Nephron progenitor cell (in vitro differentiated cells): ENCODE measurements at regions not wholly inside any gene's neighbourhood (a gene's known extent, or its start where the extent isn't known, plus 50 kb on each side); places are given as distances from the start of the nearest gene placed in this dataset.
A peak's percentile ranks its signal among the peaks of the same experiment; 100 is the strongest.
"Not testable (repeated sequence)": the region's sequence is repeated elsewhere in the genome, so short reads cannot be mapped to it uniquely, and the experiment has no call there.

Source experiments
- DNase-seq: peaks from one replicate; pipeline ENCODE4 v3.0.0; 2021
- H3K27ac Mint-ChIP-seq: 2 replicates; pipeline ENCODE4 v1.8.0; 2021; ENCODE audit warnings: mild to moderate bottlenecking, moderate library complexity, mixed read lengths
- H3K27me3 Mint-ChIP-seq: 2 replicates; pipeline ENCODE4 v1.8.0; 2021; ENCODE audit warnings: mild to moderate bottlenecking, low read depth, mixed read lengths; ENCODE audit not compliant: poor library complexity
- H3K36me3 Mint-ChIP-seq: 2 replicates; pipeline ENCODE4 v1.8.0; 2021; ENCODE audit warnings: low read depth, mixed read lengths
- H3K4me1 Mint-ChIP-seq: 2 replicates; pipeline ENCODE4 v1.8.0; 2021; ENCODE audit warnings: mixed read lengths
- H3K4me3 Mint-ChIP-seq: 2 replicates; pipeline ENCODE4 v1.8.0; 2021; ENCODE audit warnings: mild to moderate bottlenecking, moderate library complexity, mixed read lengths
- H3K9me3 Mint-ChIP-seq: 2 replicates; pipeline ENCODE4 v1.8.0; 2021; ENCODE audit warnings: mild to moderate bottlenecking, moderate library complexity, mixed read lengths
- CTCF ChIP-seq: fragments of 200-600 bp; sonication (generic); IDR thresholded peaks from 2 replicates; pipeline ENCODE4 v1.5.0; 2021; ENCODE audit warnings: antibody characterized with exemption

- no peak for TF ChIP-seq CTCF
- no peaks in the 10 kb centered on the region for H3K36me3 Mint-ChIP-seq
- H3K27ac Mint-ChIP-seq = no peak overlapping the region
- H3K4me1 Mint-ChIP-seq = peaks cover 10% of the 10 kb centered on the region
- H3K9me3 Mint-ChIP-seq = no peaks in the 10 kb centered on the region
- peaks cover 12% of the 10 kb centered on the region for H3K27me3 Mint-ChIP-seq
- no peak overlapping the region for H3K4me3 Mint-ChIP-seq
- DNase-seq = no peak
Observed at GRCh38 chr18:51346404-51346803, 148.9 kb upstream of the MEX3C start.

GRCh38 chr18:51350081-51350480 is 152.6 kb upstream of the MEX3C start:
- H3K27me3 Mint-ChIP-seq = peaks cover 13% of the 10 kb centered on the region
- DNase-seq = no peak
- H3K36me3 Mint-ChIP-seq = no peaks in the 10 kb centered on the region

GRCh38 chr18:51355841-51356240 is 158.4 kb upstream of the MEX3C start:
- Mint-ChIP-seq H3K4me1 (peaks cover 10% of the 10 kb centered on the region), H3K4me3 (no peak overlapping the region)

More at GRCh38 chr18:51350081-51350480, 152.6 kb upstream of the MEX3C start:
- no peak overlapping the region for H3K27ac Mint-ChIP-seq
- H3K4me1 Mint-ChIP-seq = peaks cover 10% of the 10 kb centered on the region
- no peak overlapping the region for H3K4me3 Mint-ChIP-seq
- no peaks in the 10 kb centered on the region for H3K9me3 Mint-ChIP-seq
- no peak for TF ChIP-seq CTCF

GRCh38 chr18:51360301-51360700 is 162.8 kb upstream of the MEX3C start:
- DNase-seq, H3K36me3 Mint-ChIP-seq, H3K27me3 Mint-ChIP-seq, H3K27ac Mint-ChIP-seq, H3K4me3 Mint-ChIP-seq, H3K9me3 Mint-ChIP-seq: not testable (repeated sequence)
- peaks cover 11% of the 10 kb centered on the region for H3K4me1 Mint-ChIP-seq

More at GRCh38 chr18:51355841-51356240, 158.4 kb upstream of the MEX3C start:
- Mint-ChIP-seq H3K27ac (no peak overlapping the region), H3K36me3 (no peaks in the 10 kb centered on the region), H3K27me3 (peaks cover 8% of the 10 kb centered on the region), H3K9me3 (no peaks in the 10 kb centered on the region)
- DNase-seq = no peak
- no peak for TF ChIP-seq CTCF

- Mint-ChIP-seq H3K27ac (peak overlapping the region; percentile 64), H3K4me3 (no peak overlapping the region), H3K27me3 (peaks cover 8% of the 10 kb centered on the region), H3K9me3 (no peaks in the 10 kb centered on the region), H3K36me3 (no peaks in the 10 kb centered on the region), H3K4me1 (peaks cover 11% of the 10 kb centered on the region)
- no peak for DNase-seq
- no peak for TF ChIP-seq CTCF
Observed at GRCh38 chr18:51361130-51361860, 163.8 kb upstream of the MEX3C start.

- no peaks in the 10 kb centered on the region for H3K36me3 Mint-ChIP-seq
- H3K27ac Mint-ChIP-seq = no peak overlapping the region
- H3K27me3 Mint-ChIP-seq = peaks cover 3% of the 10 kb centered on the region
- TF ChIP-seq CTCF = no peak
- H3K4me3 Mint-ChIP-seq = no peak overlapping the region
- no peaks in the 10 kb centered on the region for H3K9me3 Mint-ChIP-seq
- no peak for DNase-seq
- peaks cover 9% of the 10 kb centered on the region for H3K4me1 Mint-ChIP-seq
Observed at GRCh38 chr18:51363384-51363783, 165.9 kb upstream of the MEX3C start.
